ENCODE measurements at regions not wholly inside any gene's neighbourhood (a gene's known extent, or its start where the extent isn't known, plus 50 kb on each side); places are given as distances from the start of the nearest gene placed in this dataset.

DNA sequence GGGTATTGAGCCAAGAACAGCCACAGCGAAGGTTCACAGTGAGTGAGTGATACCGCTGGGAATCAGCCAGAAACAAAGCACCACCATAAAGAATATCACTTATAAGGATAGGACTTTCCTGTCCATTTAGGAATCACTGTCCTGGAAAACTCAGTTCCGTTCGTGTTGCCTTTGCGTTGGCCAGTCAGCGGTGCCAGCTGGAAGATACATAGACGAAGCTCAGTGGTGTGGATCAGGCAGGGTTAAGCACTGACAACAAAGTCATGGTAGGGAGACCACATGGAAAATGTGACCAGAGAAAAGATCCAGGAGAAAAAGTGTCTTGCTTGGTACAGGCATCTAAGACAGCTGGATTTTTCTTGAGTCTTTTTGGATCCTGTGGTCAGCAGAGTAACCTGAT is 579.7 kb upstream of the DPP6 start:
- TF ChIP-seq POLR2A (IDR thresholded peaks at IDR 0.05) (no peak), CTCF (IDR thresholded peaks at IDR 0.05) (no peak)
- Histone ChIP-seq H3K27me3 (no peaks in the 10 kb centered on the region), H3K36me3 (no peaks in the 10 kb centered on the region), H3K27ac (peak overlapping the region; percentile 82 to 83), H3K9me3 (no peaks in the 10 kb centered on the region), H3K4me1 (no peaks in the 10 kb centered on the region), H3K4me3 (no peak overlapping the region)
- intact Hi-C loops (cut with DNase I; ENCODE audit: low total_unique reads): no loop called here
- DNase-seq: no peak

GRCh38 chr7:153473185-153473584 is 579.0 kb upstream of the DPP6 start:
- Histone ChIP-seq H3K27me3 (no peaks in the 10 kb centered on the region), H3K9me3 (no peaks in the 10 kb centered on the region), H3K4me3 (no peak overlapping the region), H3K4me1 (no peaks in the 10 kb centered on the region), H3K36me3 (no peaks in the 10 kb centered on the region), H3K27ac (peak overlapping the region; percentile 82 to 83)
- DNase-seq: peak; percentile 55 to 83
- TF ChIP-seq POLR2A (IDR thresholded peaks at IDR 0.05) (no peak), CTCF (IDR thresholded peaks at IDR 0.05) (no peak)
- intact Hi-C loops (cut with DNase I; ENCODE audit: low total_unique reads): no loop called here

DNA sequence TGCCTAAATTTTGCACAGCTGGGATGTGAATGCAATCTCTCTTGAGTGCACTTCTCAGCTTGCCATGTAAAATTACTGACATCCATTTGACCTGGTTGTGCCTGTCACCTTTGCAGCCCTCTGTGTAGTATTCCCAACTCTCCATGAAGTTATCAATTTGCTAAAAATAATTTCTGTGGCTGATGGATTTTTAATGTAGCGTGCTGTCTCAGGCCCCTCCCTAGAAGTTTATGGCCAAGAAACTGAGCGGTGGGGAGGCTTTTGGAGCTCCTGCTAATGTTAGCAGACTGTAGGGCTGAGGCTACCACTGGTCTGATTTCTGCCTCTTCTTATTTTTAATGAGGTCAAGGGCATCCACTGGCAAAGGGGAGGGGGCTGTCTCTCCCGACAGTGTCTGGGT is 577.0 kb upstream of the DPP6 start:
- peak overlapping the region in 1 of 2 donors; percentile 83 for H3K27ac ChIP-seq
- no peak for DNase-seq
- no peaks in the 10 kb centered on the region for H3K36me3 ChIP-seq
- intact Hi-C loops (cut with DNase I; ENCODE audit: low total_unique reads): no loop called here
- peaks cover 0 to 6% of the 10 kb centered on the region in 2 donors for H3K9me3 ChIP-seq
- TF ChIP-seq CTCF (IDR thresholded peaks at IDR 0.05): no peak
- no peak for TF ChIP-seq POLR2A (IDR thresholded peaks at IDR 0.05)
- no peaks in the 10 kb centered on the region for H3K27me3 ChIP-seq
- H3K4me3 ChIP-seq: no peak overlapping the region
- no peaks in the 10 kb centered on the region for H3K4me1 ChIP-seq

- no peak for DNase-seq
- Histone ChIP-seq H3K4me3 (no peak overlapping the region), H3K27ac (no peak overlapping the region), H3K36me3 (no peaks in the 10 kb centered on the region), H3K27me3 (no peaks in the 10 kb centered on the region), H3K4me1 (no peaks in the 10 kb centered on the region), H3K9me3 (peaks cover 0 to 10% of the 10 kb centered on the region in 2 donors)
- intact Hi-C loops (cut with DNase I; ENCODE audit: low total_unique reads): no loop called here
- TF ChIP-seq POLR2A (IDR thresholded peaks at IDR 0.05): no peak
- no peak for TF ChIP-seq CTCF (IDR thresholded peaks at IDR 0.05)
Observed at GRCh38 chr7:153476166-153476565, 576.0 kb upstream of the DPP6 start.

DNA sequence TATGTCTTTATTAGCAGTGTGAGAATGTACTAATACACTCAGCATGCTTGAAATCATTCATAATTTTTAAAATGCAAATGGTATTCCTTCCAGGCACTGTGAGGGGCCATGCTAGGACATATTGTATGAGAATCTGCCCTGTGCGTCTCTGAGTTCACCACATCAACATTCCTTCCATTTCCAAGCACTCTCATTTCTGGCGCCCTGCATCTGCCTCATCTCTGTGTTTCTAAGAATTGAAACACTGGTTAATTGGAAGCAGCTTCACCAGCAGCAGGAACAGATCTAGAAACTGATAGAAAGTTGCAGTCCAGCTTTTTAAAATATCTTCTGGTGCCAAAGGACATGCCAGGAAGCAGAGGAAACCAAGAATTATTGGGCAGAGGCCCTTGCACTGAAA is 555.9 kb upstream of the DPP6 start:
- intact Hi-C loops (cut with DNase I; ENCODE audit: low total_unique reads): no loop called here
- H3K27me3 ChIP-seq: no peaks in the 10 kb centered on the region
- H3K9me3 ChIP-seq: no peaks in the 10 kb centered on the region
- no peaks in the 10 kb centered on the region for H3K4me1 ChIP-seq
- DNase-seq: no peak
- no peak for TF ChIP-seq CTCF (IDR thresholded peaks at IDR 0.05)
- no peak overlapping the region for H3K4me3 ChIP-seq
- H3K27ac ChIP-seq: no peak overlapping the region
- H3K36me3 ChIP-seq: no peaks in the 10 kb centered on the region
